Activated naive CD4-positive, alpha-beta T cell treated with anti-CD3 and anti-CD28 coated beads, Interleukin-2, amount 10 ng/mL, durations not matched to agents 7 days and 5 days (primary cell): ENCODE measurements at regions not wholly inside any gene's neighbourhood (a gene's known extent, or its start where the extent isn't known, plus 50 kb on each side); places are given as distances from the start of the nearest gene placed in this dataset.

Source experiments
- CTCF ChIA-PET: fragments of 350-600 bp; sonication (Branson Sonifier 250); formaldehyde crosslinking; loops from one replicate; lab custom pipeline; 2021; ENCODE audit warnings: antibody characterized with exemption; lab: Charles Lee
- DNase-seq: peaks from one replicate; pipeline ENCODE4 v3.0.0-alpha.2; 2020
- H3K27ac Mint-ChIP-seq: one replicate; pipeline ENCODE4 v1.8.0; 2021; ENCODE audit warnings: mild to moderate bottlenecking, moderate library complexity, mixed read lengths
- H3K27me3 Mint-ChIP-seq: one replicate; pipeline ENCODE4 v1.8.0; 2021; ENCODE audit warnings: mild to moderate bottlenecking, mixed read lengths
- H3K36me3 Mint-ChIP-seq: one replicate; pipeline ENCODE4 v1.8.0; 2021; ENCODE audit warnings: mixed read lengths
- H3K4me1 Mint-ChIP-seq: one replicate; pipeline ENCODE4 v1.8.0; 2021; ENCODE audit warnings: mixed read lengths
- H3K4me3 Mint-ChIP-seq: one replicate; pipeline ENCODE4 v1.8.0; 2021; ENCODE audit warnings: mild to moderate bottlenecking, moderate library complexity, mixed read lengths
- H3K9me3 Mint-ChIP-seq: one replicate; pipeline ENCODE4 v1.8.0; 2021; ENCODE audit warnings: mixed read lengths

DNA sequence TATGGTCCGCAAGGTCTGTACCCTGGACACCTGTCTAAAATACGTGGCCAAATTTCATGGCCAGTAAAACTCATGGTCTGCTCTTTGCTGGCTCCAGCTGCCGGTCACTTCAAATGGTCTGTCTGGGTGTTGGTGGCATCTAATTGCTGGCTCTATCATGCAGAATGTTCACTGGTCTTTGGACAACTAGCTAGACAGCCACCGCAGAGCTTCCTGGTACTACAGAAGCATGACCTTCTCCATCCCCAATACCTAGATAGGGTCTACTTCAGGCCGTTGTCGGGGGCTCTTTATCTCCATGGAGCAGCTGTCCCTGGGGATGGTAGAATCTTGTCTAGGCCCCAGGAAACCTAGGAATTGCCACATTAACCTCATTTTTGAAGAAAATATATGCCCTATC lies 88.4 kb upstream of the RMDN2 start:
- peaks cover 8% of the 10 kb centered on the region for H3K27me3 Mint-ChIP-seq
- H3K36me3 Mint-ChIP-seq: no peaks in the 10 kb centered on the region
- no peak overlapping the region for H3K4me3 Mint-ChIP-seq
- H3K9me3 Mint-ChIP-seq: no peaks in the 10 kb centered on the region
- no peak overlapping the region for H3K27ac Mint-ChIP-seq
- no peak for DNase-seq
- H3K4me1 Mint-ChIP-seq: peaks cover 17% of the 10 kb centered on the region
- CTCF ChIA-PET: interaction anchor here (0.8 to 6.8 kb wide), 4 partner anchors 41 to 441 kb away, joined by 3 to 95 read pairs (median 8); no protein-coding TSS in a partner anchor

DNA sequence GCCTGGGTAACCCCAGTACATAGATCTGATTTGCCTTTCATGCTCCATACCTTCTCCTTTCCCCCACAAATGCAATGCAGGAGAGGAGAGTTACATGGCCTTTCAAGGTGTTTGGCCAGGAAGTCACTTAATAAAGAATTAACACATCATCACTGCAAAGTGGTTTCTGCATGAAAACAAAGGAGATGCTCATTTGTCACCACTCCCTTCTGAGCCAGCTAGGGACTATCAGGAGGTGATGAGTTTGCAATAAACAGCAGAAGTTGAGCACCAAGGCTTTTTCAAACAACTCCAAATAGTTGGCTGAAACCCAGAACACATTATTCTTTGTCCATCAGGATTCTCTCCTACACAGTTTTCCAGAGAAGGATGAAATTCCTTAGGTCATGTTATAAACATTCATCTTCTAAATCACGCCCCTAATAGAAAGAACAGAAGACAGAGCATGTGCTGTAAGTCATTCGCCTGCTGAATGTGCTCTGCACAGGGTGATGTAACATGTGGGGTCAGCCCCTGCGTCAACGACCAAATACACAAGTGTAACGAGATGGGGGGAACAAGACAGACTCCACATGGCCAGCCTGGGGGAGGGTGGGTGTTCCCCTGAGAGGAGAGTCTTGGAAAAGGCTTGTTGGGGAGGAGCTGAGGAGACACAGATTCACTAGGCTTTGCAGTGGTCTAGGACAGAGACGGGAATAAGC lies 87.3 kb upstream of the RMDN2 start:
- Mint-ChIP-seq H3K36me3 (no peaks in the 10 kb centered on the region), H3K27me3 (peaks cover 18% of the 10 kb centered on the region), H3K4me1 (peaks cover 17% of the 10 kb centered on the region), H3K27ac (no peak overlapping the region), H3K9me3 (no peaks in the 10 kb centered on the region), H3K4me3 (no peak overlapping the region)
- DNase-seq: no peak
- CTCF ChIA-PET: interaction anchor here (2.1 to 6.8 kb wide), 2 partner anchors 40 to 423 kb away, joined by 12 to 95 read pairs; no protein-coding TSS in a partner anchor

- no peaks in the 10 kb centered on the region for H3K9me3 Mint-ChIP-seq
- peaks cover 17% of the 10 kb centered on the region for H3K4me1 Mint-ChIP-seq
- H3K27me3 Mint-ChIP-seq: peaks cover 25% of the 10 kb centered on the region
- no peaks in the 10 kb centered on the region for H3K36me3 Mint-ChIP-seq
- H3K27ac Mint-ChIP-seq: no peak overlapping the region
- DNase-seq: no peak
- CTCF ChIA-PET: interaction anchor here (6.8 kb wide), 1 partner anchor 424 kb away, joined by 95 read pairs; no protein-coding TSS in a partner anchor
- H3K4me3 Mint-ChIP-seq: no peak overlapping the region
Measured at GRCh38 chr2:37838541-37839167, 86.4 kb upstream of the RMDN2 start.

- no peak for DNase-seq
- Mint-ChIP-seq H3K36me3 (no peaks in the 10 kb centered on the region), H3K4me3 (no peak overlapping the region), H3K4me1 (peaks cover 17% of the 10 kb centered on the region), H3K27ac (no peak overlapping the region), H3K27me3 (peaks cover 28% of the 10 kb centered on the region), H3K9me3 (no peaks in the 10 kb centered on the region)
- CTCF ChIA-PET: interaction anchor here (1.2 to 1.3 kb wide), 2 partner anchors 37 to 426 kb away, joined by 5 to 7 read pairs; no protein-coding TSS in a partner anchor
Measured at GRCh38 chr2:37839991-37840390, 85.1 kb upstream of the RMDN2 start.

DNA sequence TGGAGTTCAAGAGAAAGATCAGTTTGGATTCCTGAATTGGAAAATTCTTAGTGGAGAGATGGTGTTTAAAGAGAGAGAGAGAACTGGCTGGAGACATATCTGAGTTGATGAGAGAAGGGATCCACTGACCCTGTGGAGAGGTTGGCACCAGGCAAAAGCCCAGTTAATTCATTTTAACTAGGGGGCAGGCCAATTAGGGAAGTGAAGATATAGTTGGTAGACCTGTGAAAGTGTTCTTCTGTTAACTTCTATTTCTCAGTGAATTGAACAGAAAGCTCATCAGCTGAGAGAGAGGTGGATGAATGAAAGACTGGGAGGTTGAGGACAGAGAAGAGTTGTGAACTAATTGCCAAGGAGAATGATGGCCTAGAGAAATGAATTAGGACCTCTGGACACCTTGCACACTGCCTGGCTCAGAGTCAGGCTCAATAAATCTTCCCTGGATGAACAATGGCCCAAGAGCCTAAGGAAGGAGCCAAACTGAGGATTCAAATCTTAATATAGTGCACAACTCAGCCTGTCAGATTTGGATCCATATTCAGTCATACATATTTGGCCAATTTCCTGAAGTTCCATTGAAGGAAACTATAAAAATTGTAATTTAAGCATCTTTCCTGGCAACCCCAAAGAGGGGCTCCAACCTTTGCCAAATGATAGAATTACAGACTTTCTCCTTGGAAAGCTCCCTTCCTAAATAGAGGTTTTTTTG lies 82.2 kb upstream of the RMDN2 start:
- H3K4me3 Mint-ChIP-seq: no peak overlapping the region
- no peaks in the 10 kb centered on the region for H3K9me3 Mint-ChIP-seq
- no peaks in the 10 kb centered on the region for H3K36me3 Mint-ChIP-seq
- H3K27ac Mint-ChIP-seq: no peak overlapping the region
- H3K4me1 Mint-ChIP-seq: peaks cover 4% of the 10 kb centered on the region
- DNase-seq: no peak
- CTCF ChIA-PET: no interaction called here
- peaks cover 27% of the 10 kb centered on the region for H3K27me3 Mint-ChIP-seq

- H3K27me3 Mint-ChIP-seq: peaks cover 27% of the 10 kb centered on the region
- no peak for DNase-seq
- no peaks in the 10 kb centered on the region for H3K4me1 Mint-ChIP-seq
- H3K9me3 Mint-ChIP-seq: no peaks in the 10 kb centered on the region
- no peaks in the 10 kb centered on the region for H3K36me3 Mint-ChIP-seq
- H3K4me3 Mint-ChIP-seq: no peak overlapping the region
- no peak overlapping the region for H3K27ac Mint-ChIP-seq
- CTCF ChIA-PET: interaction anchor here (0.7 kb wide), 1 partner anchor 33 kb away, joined by 3 read pairs; no protein-coding TSS in a partner anchor
Measured at GRCh38 chr2:37843556-37843955, 81.5 kb upstream of the RMDN2 start.

- Mint-ChIP-seq H3K27me3 (peaks cover 27% of the 10 kb centered on the region), H3K9me3 (no peaks in the 10 kb centered on the region), H3K36me3 (no peaks in the 10 kb centered on the region), H3K27ac (no peak overlapping the region), H3K4me1 (peaks cover 17% of the 10 kb centered on the region), H3K4me3 (no peak overlapping the region)
- CTCF ChIA-PET: interaction anchor here (1.0 kb wide), 1 partner anchor 14 kb away, joined by 3 read pairs; no protein-coding TSS in a partner anchor
- DNase-seq: no peak
Measured at GRCh38 chr2:37846207-37846606, 78.9 kb upstream of the RMDN2 start.

GRCh38 chr2:37847792-37848191 lies 77.3 kb upstream of the RMDN2 start:
- no peak overlapping the region for H3K4me3 Mint-ChIP-seq
- peaks cover 12% of the 10 kb centered on the region for H3K27me3 Mint-ChIP-seq
- no peak overlapping the region for H3K27ac Mint-ChIP-seq
- H3K36me3 Mint-ChIP-seq: no peaks in the 10 kb centered on the region
- no peak for DNase-seq
- H3K9me3 Mint-ChIP-seq: no peaks in the 10 kb centered on the region
- H3K4me1 Mint-ChIP-seq: peaks cover 30% of the 10 kb centered on the region
- CTCF ChIA-PET: interaction anchor here (1.2 kb wide), 1 partner anchor 30 kb away, joined by 4 read pairs; no protein-coding TSS in a partner anchor

DNA sequence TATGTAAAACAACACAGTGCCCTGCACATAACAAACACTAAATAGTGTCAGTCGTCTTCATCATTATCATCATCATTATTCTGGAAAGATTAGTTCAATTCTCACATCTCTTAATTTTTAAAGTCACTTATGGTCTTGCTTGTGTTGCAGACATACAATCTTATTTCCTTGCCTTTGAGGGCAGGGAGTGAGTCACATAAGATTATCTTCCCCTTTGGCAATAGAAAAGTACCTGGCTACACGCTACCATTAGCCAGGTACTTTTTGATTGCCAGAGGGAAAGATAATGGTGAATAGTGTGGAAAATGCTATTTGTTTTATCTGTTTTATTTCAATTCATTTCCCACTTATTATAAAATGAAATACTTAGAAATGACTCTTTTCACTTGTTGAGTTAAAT lies 76.6 kb upstream of the RMDN2 start:
- no peaks in the 10 kb centered on the region for H3K36me3 Mint-ChIP-seq
- CTCF ChIA-PET: interaction anchor here (3.6 kb wide), 1 partner anchor 16 kb away, joined by 14 read pairs; no protein-coding TSS in a partner anchor
- no peak overlapping the region for H3K27ac Mint-ChIP-seq
- peaks cover 30% of the 10 kb centered on the region for H3K4me1 Mint-ChIP-seq
- no peak for DNase-seq
- H3K4me3 Mint-ChIP-seq: no peak overlapping the region
- H3K9me3 Mint-ChIP-seq: no peaks in the 10 kb centered on the region
- H3K27me3 Mint-ChIP-seq: peaks cover 7% of the 10 kb centered on the region

GRCh38 chr2:37849911-37850310 lies 75.2 kb upstream of the RMDN2 start:
- no peaks in the 10 kb centered on the region for H3K36me3 Mint-ChIP-seq
- no peaks in the 10 kb centered on the region for H3K9me3 Mint-ChIP-seq
- H3K4me1 Mint-ChIP-seq: peaks cover 33% of the 10 kb centered on the region
- no peaks in the 10 kb centered on the region for H3K27me3 Mint-ChIP-seq
- H3K4me3 Mint-ChIP-seq: no peak overlapping the region
- DNase-seq: peak; percentile 37
- CTCF ChIA-PET: interaction anchor here (3.0 to 3.6 kb wide), 2 partner anchors 17 to 27 kb away, joined by 13 to 14 read pairs; no protein-coding TSS in a partner anchor
- H3K27ac Mint-ChIP-seq: no peak overlapping the region

DNA sequence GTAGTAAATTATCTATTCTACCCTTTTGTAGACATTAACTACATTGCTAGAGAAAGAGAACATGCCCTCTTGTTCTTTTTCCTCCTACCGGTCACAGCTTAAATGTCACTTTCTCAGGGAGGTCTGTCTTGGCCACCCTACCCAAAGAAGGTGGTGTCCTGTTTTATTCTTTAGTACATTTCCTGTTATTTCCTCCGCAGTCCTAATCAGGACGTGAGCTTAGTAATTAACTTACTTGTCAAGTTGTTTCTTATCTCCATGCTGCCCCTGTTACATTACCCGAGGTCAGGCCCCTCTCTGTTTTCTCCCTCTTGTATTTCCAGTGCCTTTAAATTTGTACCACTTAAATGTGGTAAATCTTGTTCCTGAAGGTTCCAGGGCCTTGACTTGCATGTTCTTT lies 73.7 kb upstream of the RMDN2 start:
- Mint-ChIP-seq H3K36me3 (no peaks in the 10 kb centered on the region), H3K4me1 (peaks cover 33% of the 10 kb centered on the region), H3K27me3 (peaks cover 15% of the 10 kb centered on the region), H3K9me3 (no peaks in the 10 kb centered on the region), H3K27ac (peak overlapping the region; percentile 64), H3K4me3 (no peak overlapping the region)
- no peak for DNase-seq
- CTCF ChIA-PET: interaction anchor here (0.6 to 3.6 kb wide), 6 partner anchors 17 to 437 kb away, joined by 3 to 14 read pairs (median 4); no protein-coding TSS in a partner anchor

GRCh38 chr2:37851828-37852584 lies 73.1 kb upstream of the RMDN2 start:
- Mint-ChIP-seq H3K27me3 (peaks cover 19% of the 10 kb centered on the region), H3K4me3 (no peak overlapping the region), H3K4me1 (peaks cover 35% of the 10 kb centered on the region), H3K27ac (peak overlapping the region; percentile 64), H3K9me3 (no peaks in the 10 kb centered on the region), H3K36me3 (no peaks in the 10 kb centered on the region)
- CTCF ChIA-PET: interaction anchor here (0.6 to 3.6 kb wide), 6 partner anchors 17 to 438 kb away, joined by 3 to 14 read pairs (median 4); no protein-coding TSS in a partner anchor
- DNase-seq: no peak

DNA sequence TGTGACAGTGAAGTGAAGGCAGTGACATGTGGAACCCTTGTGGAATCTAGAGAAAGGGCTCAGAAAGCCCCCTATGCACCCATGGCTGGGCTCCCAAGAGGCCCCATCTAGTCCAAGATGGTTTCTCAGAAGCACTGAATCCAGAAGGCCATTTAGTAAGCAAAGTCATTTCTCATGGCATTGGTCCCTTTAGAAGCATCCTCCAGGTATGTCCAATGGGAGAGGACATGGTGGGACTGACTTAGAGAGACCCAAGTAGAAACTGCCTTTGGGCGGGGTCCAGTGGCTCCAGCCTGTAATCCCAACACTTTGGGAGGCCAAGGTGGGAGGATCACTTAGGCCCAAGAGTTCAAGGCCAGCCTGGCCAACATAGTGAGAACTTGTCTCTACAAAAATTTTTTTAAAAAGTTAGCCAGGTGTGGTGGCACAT lies 72.5 kb upstream of the RMDN2 start:
- H3K36me3 Mint-ChIP-seq: no peaks in the 10 kb centered on the region
- H3K4me3 Mint-ChIP-seq: no peak overlapping the region
- CTCF ChIA-PET: interaction anchor here (0.7 kb wide), 1 partner anchor 33 kb away, joined by 3 read pairs; no protein-coding TSS in a partner anchor
- peaks cover 35% of the 10 kb centered on the region for H3K4me1 Mint-ChIP-seq
- H3K27me3 Mint-ChIP-seq: peaks cover 23% of the 10 kb centered on the region
- no peak for DNase-seq
- no peaks in the 10 kb centered on the region for H3K9me3 Mint-ChIP-seq
- H3K27ac Mint-ChIP-seq: peak overlapping the region; percentile 3
